ENCODE measurements at regions not wholly inside any gene's neighbourhood (a gene's known extent, or its start where the extent isn't known, plus 50 kb on each side); places are given as distances from the start of the nearest gene placed in this dataset.
"Not testable (repeated sequence)": the region's sequence is repeated elsewhere in the genome, so short reads cannot be mapped to it uniquely, and the experiment has no call there.

- no peak for TF ChIP-seq CTCF (IDR thresholded peaks at IDR 0.05)
- TF ChIP-seq POLR2A (IDR thresholded peaks at IDR 0.05): no peak
- peaks cover 0 to 6% (median 5%) of the 10 kb centered on the region in 3 donors for H3K9me3 ChIP-seq (replicated peaks in 1 of 3)
- WGBS, 4 donors: 85 to 93% (median 87%) methylated on average over 2 of the region's 2 CpGs
- H3K27ac ChIP-seq: no peak overlapping the region
- H3K4me3 ChIP-seq: no peak overlapping the region
- intact Hi-C loops (cut with DNase I): no loop called here
- H3K4me1 ChIP-seq (replicated peaks in 1 of 2): no peaks in the 10 kb centered on the region
- H3K36me3 ChIP-seq (replicated peaks in 1 of 2): no peaks in the 10 kb centered on the region
- no peak for DNase-seq
- no peaks in the 10 kb centered on the region for H3K27me3 ChIP-seq
These were observed 631.5 kb upstream of the NR2F2 start for GRCh38 chr15:95698951-95699350.

- Histone ChIP-seq H3K9me3 (replicated peaks in 1 of 3) (peaks cover 0 to under 1% (median 0%) of the 10 kb centered on the region in 3 donors), H3K27me3 (no peaks in the 10 kb centered on the region), H3K36me3 (replicated peaks in 1 of 2) (no peaks in the 10 kb centered on the region), H3K27ac (no peak overlapping the region), H3K4me1 (replicated peaks in 1 of 2) (no peaks in the 10 kb centered on the region), H3K4me3 (no peak overlapping the region)
- no peak for TF ChIP-seq POLR2A (IDR thresholded peaks at IDR 0.05)
- TF ChIP-seq CTCF (IDR thresholded peaks at IDR 0.05): no peak
- 59 to 79% (median 71%) methylated on average over 2 of the region's 2 CpGs for WGBS, 4 donors
- no peak for DNase-seq
- intact Hi-C loops (cut with DNase I): no loop called here
These were observed 630.9 kb upstream of the NR2F2 start for GRCh38 chr15:95699578-95699977.

- H3K4me1 ChIP-seq (replicated peaks in 1 of 2); H3K36me3 ChIP-seq (replicated peaks in 1 of 2); H3K27ac ChIP-seq; H3K27me3 ChIP-seq; H3K4me3 ChIP-seq; intact Hi-C loops (cut with DNase I); DNase-seq; H3K9me3 ChIP-seq (replicated peaks in 1 of 3): not testable (repeated sequence)
- WGBS, 4 donors: 64 to 86% (median 76%) methylated on average over 1 of the region's 1 CpG
These were observed 629.8 kb upstream of the NR2F2 start for GRCh38 chr15:95700692-95701091.

- Histone ChIP-seq H3K4me1 (replicated peaks in 1 of 2) (no peaks in the 10 kb centered on the region), H3K36me3 (replicated peaks in 1 of 2) (no peaks in the 10 kb centered on the region), H3K9me3 (replicated peaks in 1 of 3) (no peaks in the 10 kb centered on the region), H3K27me3 (no peaks in the 10 kb centered on the region), H3K4me3 (no peak overlapping the region), H3K27ac (no peak overlapping the region)
- intact Hi-C loops (cut with DNase I): no loop called here
- TF ChIP-seq CTCF (IDR thresholded peaks at IDR 0.05) (no peak), POLR2A (IDR thresholded peaks at IDR 0.05) (no peak)
- 63 to 91% (median 74%) methylated on average over 1 of the region's 1 CpG for WGBS, 4 donors
- DNase-seq: no peak
These were observed 629.1 kb upstream of the NR2F2 start for GRCh38 chr15:95701410-95701809.

- no peaks in the 10 kb centered on the region for H3K36me3 ChIP-seq (replicated peaks in 1 of 2)
- no peaks in the 10 kb centered on the region for H3K9me3 ChIP-seq (replicated peaks in 1 of 3)
- no peaks in the 10 kb centered on the region for H3K4me1 ChIP-seq (replicated peaks in 1 of 2)
- TF ChIP-seq CTCF (IDR thresholded peaks at IDR 0.05): no peak
- TF ChIP-seq POLR2A (IDR thresholded peaks at IDR 0.05): no peak
- H3K27ac ChIP-seq: no peak overlapping the region
- WGBS, 4 donors: 75 to 88% (median 85%) methylated on average over 9 of the region's 9 CpGs
- intact Hi-C loops (cut with DNase I): no loop called here
- no peak overlapping the region for H3K4me3 ChIP-seq
- H3K27me3 ChIP-seq: no peaks in the 10 kb centered on the region
- DNase-seq: no peak
These were observed 620.4 kb upstream of the NR2F2 start for GRCh38 chr15:95709959-95710695.
